ENCODE measurements at regions not wholly inside any gene's neighbourhood (a gene's known extent, or its start where the extent isn't known, plus 50 kb on each side); places are given as distances from the start of the nearest gene placed in this dataset.
"Not testable (repeated sequence)": the region's sequence is repeated elsewhere in the genome, so short reads cannot be mapped to it uniquely, and the experiment has no call there.

DNA sequence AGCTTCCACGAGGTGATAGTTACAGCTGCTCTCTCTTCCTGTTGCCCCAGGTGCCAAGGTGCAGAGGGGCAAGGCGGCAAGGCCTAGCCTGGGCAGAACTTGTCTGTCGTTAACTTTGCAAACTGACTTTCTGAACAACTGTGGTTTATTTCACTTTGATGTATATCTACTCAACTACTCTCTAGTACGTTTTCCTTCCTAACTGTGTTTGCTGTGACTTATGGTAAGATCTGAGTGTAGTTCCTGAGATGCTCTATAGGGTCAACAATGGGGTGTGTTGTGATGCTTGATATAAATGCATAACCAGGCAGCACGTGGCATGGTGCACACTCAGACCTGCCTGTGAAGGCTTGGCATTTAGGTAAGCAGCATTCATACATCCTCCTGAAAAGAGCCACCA, 77.1 kb downstream of the TRIM43 start:
- not testable (repeated sequence) for TF ChIP-seq EP300, CTCF (IDR thresholded peaks at IDR 0.05)
